Gastroesophageal sphincter (tissue), 2 donors: ENCODE measurements at regions not wholly inside any gene's neighbourhood (a gene's known extent, or its start where the extent isn't known, plus 50 kb on each side); places are given as distances from the start of the nearest gene placed in this dataset.

Source experiments
- EP300 ChIP-seq: sonication (generic); formaldehyde crosslinking; IDR thresholded peaks from one replicate; pipeline ENCODE4 v1.6.1; 2017; ENCODE audit warnings: antibody characterized with exemption, mild to moderate bottlenecking
- POLR2A ChIP-seq, 2 donors: fragments of 450-650 bp; IDR thresholded peaks; one replicate each; pipeline ENCODE4 v1.6.1; 2017; ENCODE audit warnings: antibody characterized with exemption in 2 of 2, mild to moderate bottlenecking in 2 of 2, moderate library complexity in 1 of 2
- POLR2AphosphoS5 ChIP-seq: sonication (generic); formaldehyde crosslinking; IDR thresholded peaks from one replicate; pipeline ENCODE4 v1.6.1; 2017; ENCODE audit warnings: antibody characterized with exemption

- TF ChIP-seq POLR2A (IDR thresholded peaks at IDR 0.05) (no peak), POLR2AphosphoS5 (no peak), EP300 (no peak)
Observed at GRCh38 chr3:153639631-153640030, 477.6 kb downstream of the RAP2B start.
